Transverse colon (tissue), 4 donors: ENCODE measurements at regions not wholly inside any gene's neighbourhood (a gene's known extent, or its start where the extent isn't known, plus 50 kb on each side); places are given as distances from the start of the nearest gene placed in this dataset.

Experiments
- DNase-seq: peaks from one replicate; pipeline ENCODE4 v3.0.0-alpha.2; 2019
- H3K27ac ChIP-seq, 4 donors: fragments of 200-600 bp; sonication (generic); 2 replicates each; pipeline ENCODE4 v1.5.1; 2016 to 2018; ENCODE audit warnings: inconsistent platforms in 4 of 4
- H3K27me3 ChIP-seq: fragments of 200-600 bp; sonication (generic); 2 replicates; pipeline ENCODE4 v1.5.1; 2017; ENCODE audit warnings: inconsistent platforms
- H3K36me3 ChIP-seq, 4 donors: fragments of 200-600 bp; sonication (generic); 2 replicates each; pipeline ENCODE4 v1.5.1; 2017 to 2019; ENCODE audit warnings: inconsistent platforms in 4 of 4
- H3K4me1 ChIP-seq, 4 donors: fragments of 200-600 bp; sonication (generic); 2 replicates each; pipeline ENCODE4 v1.5.1; 2017 to 2020; ENCODE audit warnings: inconsistent platforms in 4 of 4
- H3K4me3 ChIP-seq, 4 donors: fragments of 200-600 bp; sonication (generic); 1 replicate in 1 of 4; 2 replicates in 3 of 4; pipeline versions ENCODE4 v1.5.1 to v1.6.1; 2017 to 2019; ENCODE audit warnings: inconsistent platforms in 4 of 4
- H3K9me3 ChIP-seq, 2 donors: fragments of 200-600 bp; sonication (generic); 2 replicates each; pipeline ENCODE4 v1.5.1; 2017 to 2019; ENCODE audit warnings: inconsistent platforms in 2 of 2
- CTCF ChIP-seq, 5 experiments: fragments of 200-600 bp in 3 of 5; fragments of 450-650 bp in 2 of 5; sonication (generic) in 3 of 5; IDR thresholded peaks; 1 replicate in 2 of 5; 2 replicates in 3 of 5; pipeline ENCODE4 v1.5.1; 2016 to 2017; ENCODE audit warnings: antibody characterized with exemption in 5 of 5, inconsistent platforms in 3 of 5, mild to moderate bottlenecking in 2 of 5, moderate library complexity in 1 of 5
- EP300 ChIP-seq: sonication (generic); formaldehyde crosslinking; IDR thresholded peaks from one replicate; pipeline ENCODE4 v1.6.1; 2017; ENCODE audit warnings: antibody characterized with exemption, low read depth
- POLR2A ChIP-seq: fragments of 450-650 bp; IDR thresholded peaks from one replicate; pipeline ENCODE4 v1.6.1; 2016; ENCODE audit warnings: antibody characterized with exemption, mild to moderate bottlenecking, moderate library complexity
- POLR2AphosphoS5 ChIP-seq, 3 donors: sonication (generic); formaldehyde crosslinking; IDR thresholded peaks; one replicate each; pipeline ENCODE4 v1.6.1; 2016; ENCODE audit warnings: antibody characterized with exemption in 3 of 3
- WGBS, 2 donors: methylation state at CpG; one replicate each; pipeline ENCODE4 v1.1.5; 2018; ENCODE audit warnings: low coverage in 1 of 2; 5-methylcytosine and 5-hydroxymethylcytosine counted together
- in situ Hi-C, 4 donors: fragments of 200-750 bp; cut with MboI; loops; one replicate each; pipeline versions ENCODE4 v1.15.0 to v1.15.1; 2017; ENCODE audit warnings: low sequenced_read_pairs in 3 of 4, low pct_ligation_motif_present in 1 of 4, low pct_unique_long_range_greater_than_20kb in 1 of 4
- intact Hi-C: fragments of 100-400 bp; cut with DNase I; formaldehyde crosslinking; loops from one replicate; pipeline ENCODE4 v1.15.1; 2023; ENCODE audit warnings: low total_unique reads

DNA sequence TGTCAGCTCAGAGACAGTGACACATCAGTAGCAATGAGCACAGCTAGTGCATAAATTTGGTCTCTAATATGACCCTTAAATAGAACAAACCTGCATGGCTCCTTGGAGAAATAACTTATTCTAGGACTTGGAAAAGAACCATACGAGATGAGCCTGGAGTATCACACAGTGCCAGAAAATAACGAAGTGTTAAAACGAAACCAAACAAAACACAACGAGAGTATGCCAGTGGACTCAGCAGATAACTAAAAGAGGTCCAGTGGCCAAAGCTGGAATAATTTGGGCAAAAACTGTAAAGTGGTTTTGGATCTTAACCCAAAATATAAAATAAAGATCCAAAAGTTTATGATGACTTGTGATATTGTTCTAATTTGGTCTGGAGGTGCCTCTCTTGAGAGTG is 1599.0 kb upstream of the LRRTM1 start:
- 82 to 85% methylated on average over 4 of the region's 4 CpGs for WGBS, 2 donors
- no peak for TF ChIP-seq POLR2A
- no peak for TF ChIP-seq EP300
- no peak for TF ChIP-seq CTCF (IDR thresholded peaks at IDR 0.05)
- TF ChIP-seq POLR2AphosphoS5 (IDR thresholded peaks at IDR 0.05) = no peak
- Histone ChIP-seq H3K9me3 (no peaks in the 10 kb centered on the region), H3K27ac (no peak overlapping the region), H3K27me3 (no peaks in the 10 kb centered on the region), H3K4me3 (no peak overlapping the region), H3K36me3 (no peaks in the 10 kb centered on the region), H3K4me1 (no peaks in the 10 kb centered on the region)
- in situ Hi-C loops (no loop called here), intact Hi-C loops (loop anchor here (10.0 kb wide), 1 partner anchor 1281 kb away; no protein-coding TSS in a partner anchor)
- DNase-seq = no peak

DNA sequence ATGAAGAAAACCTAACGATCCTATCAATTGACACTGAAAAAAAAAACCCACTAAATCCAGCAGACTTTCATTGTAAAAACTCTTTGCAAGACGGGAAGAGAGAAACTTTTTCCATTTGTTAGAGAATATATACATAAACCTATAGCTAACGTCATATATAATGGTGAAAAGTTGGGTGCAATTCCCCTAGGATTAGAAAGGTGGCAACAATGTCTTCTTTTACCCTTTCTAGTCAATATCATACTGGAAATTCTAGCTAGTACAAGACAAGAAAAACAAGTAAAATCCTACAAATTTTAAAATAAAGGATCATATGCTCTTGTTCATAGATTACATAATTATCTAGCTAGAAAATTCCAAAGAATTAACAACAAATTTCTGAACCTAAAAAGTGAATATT is 1596.5 kb upstream of the LRRTM1 start:
- 47 to 50% methylated on average over 3 of the region's 3 CpGs for WGBS, 2 donors
- peaks cover 0 to 2% (median 0%) of the 10 kb centered on the region in 4 donors for H3K4me1 ChIP-seq
- no peak overlapping the region for H3K27ac ChIP-seq
- H3K4me3 ChIP-seq = no peak overlapping the region
- TF ChIP-seq CTCF (IDR thresholded peaks at IDR 0.05) (peak in 4 of 5 experiments; percentile 26 to 37 (median 30)), EP300 (no peak)
- no peak for DNase-seq
- intact Hi-C loops (loop anchor here (10.0 kb wide), 1 partner anchor 1284 kb away; no protein-coding TSS in a partner anchor), in situ Hi-C loops (no loop called here)
- no peaks in the 10 kb centered on the region for H3K27me3 ChIP-seq
- no peaks in the 10 kb centered on the region for H3K36me3 ChIP-seq
- no peaks in the 10 kb centered on the region for H3K9me3 ChIP-seq

GRCh38 chr2:81895620-81896250 is 1591.2 kb upstream of the LRRTM1 start:
- in situ Hi-C loops = no loop called here
- no peak for DNase-seq

GRCh38 chr2:81894451-81894990 is 1590.0 kb upstream of the LRRTM1 start:
- 59 to 62% methylated on average over 3 of the region's 3 CpGs for WGBS, 2 donors

More at GRCh38 chr2:81895620-81896250, 1591.2 kb upstream of the LRRTM1 start:
- no peak overlapping the region for H3K4me3 ChIP-seq
- H3K4me1 ChIP-seq = peaks cover 0 to 7% (median 0%) of the 10 kb centered on the region in 4 donors
- H3K27me3 ChIP-seq = no peaks in the 10 kb centered on the region
- no peak for TF ChIP-seq EP300
- no peak for TF ChIP-seq CTCF (IDR thresholded peaks at IDR 0.05)
- no peak for TF ChIP-seq POLR2A
- TF ChIP-seq POLR2AphosphoS5 (IDR thresholded peaks at IDR 0.05) = no peak
- no peaks in the 10 kb centered on the region for H3K36me3 ChIP-seq
- 44 to 52% methylated on average over 5 of the region's 5 CpGs for WGBS, 2 donors
- no peaks in the 10 kb centered on the region for H3K9me3 ChIP-seq
- H3K27ac ChIP-seq = no peak overlapping the region
- intact Hi-C loops = no loop called here

More at GRCh38 chr2:81894451-81894990, 1590.0 kb upstream of the LRRTM1 start:
- H3K27ac ChIP-seq = no peak overlapping the region
- H3K4me1 ChIP-seq = peaks cover 0 to 7% (median 0%) of the 10 kb centered on the region in 4 donors
- intact Hi-C loops = no loop called here
- in situ Hi-C loops = no loop called here
- no peaks in the 10 kb centered on the region for H3K27me3 ChIP-seq
- H3K9me3 ChIP-seq = no peaks in the 10 kb centered on the region
- no peaks in the 10 kb centered on the region for H3K36me3 ChIP-seq
- no peak for TF ChIP-seq EP300
- TF ChIP-seq POLR2A = no peak
- TF ChIP-seq POLR2AphosphoS5 (IDR thresholded peaks at IDR 0.05) = no peak
- no peak for TF ChIP-seq CTCF (IDR thresholded peaks at IDR 0.05)
- no peak overlapping the region for H3K4me3 ChIP-seq
- DNase-seq = no peak
